T47D (cell line): ENCODE measurements at regions not wholly inside any gene's neighbourhood (a gene's known extent, or its start where the extent isn't known, plus 50 kb on each side); places are given as distances from the start of the nearest gene placed in this dataset.

Source experiments
- DNase-seq, 2 experiments: peaks; one replicate each; pipeline versions ENCODE4 v3.0.0 to v3.0.0-alpha.2; 2011 to 2012; ENCODE audit warnings: low read depth in 1 of 2, low spot score in 1 of 2
- JUND ChIP-seq: IDR thresholded peaks from 2 replicates; pipeline ENCODE4 v1.6.1; 2012; ENCODE audit warnings: low read depth
- in situ Hi-C: cut with HindIII; loops from 2 replicates; pipeline ENCODE4 v1.10.0; 2016; ENCODE audit warnings: low sequenced_read_pairs, low pct_unique_long_range_greater_than_20kb

DNA sequence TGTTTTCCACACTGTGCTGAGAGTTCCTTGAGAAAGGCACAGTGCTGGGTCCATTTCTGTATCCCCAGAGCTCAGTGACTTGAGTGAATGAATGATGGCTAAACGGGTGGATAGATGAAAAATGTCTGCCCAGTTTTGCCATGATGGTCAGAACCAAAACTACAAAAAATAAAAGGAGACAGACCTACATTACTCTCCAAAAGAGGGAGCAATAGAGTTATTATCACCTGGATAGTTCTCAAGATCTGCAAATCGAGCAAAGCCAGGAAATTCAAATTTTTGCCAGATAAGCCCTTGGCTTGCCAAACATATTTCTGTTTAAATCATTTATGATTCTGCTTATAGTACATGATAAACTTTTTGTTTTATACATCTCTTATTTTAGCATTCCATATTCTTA lies 214.2 kb upstream of the ZNF462 start:
- in situ Hi-C loops, result no loop called here
- TF ChIP-seq JUND, result no peak
- peak; percentile 28 to 62 for DNase-seq

DNA sequence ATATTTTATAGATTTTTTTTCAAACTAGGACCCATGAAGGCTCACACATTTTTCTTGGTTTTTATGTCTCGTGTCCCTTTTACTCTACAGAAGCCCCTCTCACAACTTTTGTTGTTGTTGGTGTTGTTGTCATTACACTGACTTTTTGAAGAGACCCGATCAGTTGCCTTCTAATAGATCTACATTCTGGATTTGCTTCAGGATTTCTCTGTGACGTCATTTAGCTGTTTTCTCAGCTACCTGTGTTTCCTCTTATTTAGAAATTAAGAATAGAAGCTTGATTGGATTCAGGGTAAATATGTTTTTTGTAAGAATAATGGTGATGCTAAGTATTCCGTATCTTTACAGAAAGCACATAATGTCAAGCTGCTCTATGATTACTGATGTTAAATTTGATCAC lies 213.3 kb upstream of the ZNF462 start:
- no peak for TF ChIP-seq JUND
- in situ Hi-C loops, result no loop called here
- DNase-seq, result no peak

DNA sequence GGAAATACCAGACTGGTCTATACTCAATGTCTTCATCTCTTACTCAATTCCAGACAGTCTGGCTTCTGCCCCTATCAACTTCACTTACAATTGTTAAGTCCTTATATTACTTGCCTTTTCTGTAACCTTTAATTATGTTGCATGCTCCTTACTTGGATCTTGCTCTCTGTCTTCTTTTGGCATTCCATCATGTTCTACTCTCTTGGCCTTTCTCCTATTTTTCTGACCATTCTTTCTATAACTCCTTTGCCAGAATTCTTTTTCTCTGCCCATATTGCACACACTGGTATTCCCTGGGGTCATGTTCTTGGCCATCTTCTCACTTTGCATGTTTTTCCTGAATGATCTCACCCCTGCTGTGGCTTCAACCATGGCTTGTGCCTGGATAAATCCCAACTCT lies 209.8 kb upstream of the ZNF462 start:
- DNase-seq, result no peak
- no peak for TF ChIP-seq JUND
- in situ Hi-C loops, result no loop called here

DNA sequence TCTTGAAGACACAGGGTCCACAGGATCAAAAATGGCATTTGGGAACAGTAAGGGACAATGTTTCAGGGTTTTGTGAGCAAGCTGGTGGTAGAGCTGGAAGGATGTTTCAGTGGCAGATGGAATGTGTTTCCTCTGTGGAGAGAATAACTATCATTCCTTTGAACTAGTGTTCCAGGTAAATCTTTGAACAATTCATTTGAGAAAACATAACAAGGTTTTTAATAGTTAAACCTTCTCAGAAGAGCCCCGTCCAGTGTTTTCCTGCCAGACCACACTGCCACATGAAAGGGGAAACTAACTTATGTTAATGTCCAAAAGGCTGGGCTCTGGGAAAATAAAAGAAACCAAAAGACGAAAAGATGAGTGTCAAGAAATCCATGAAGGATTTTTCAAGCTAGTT lies 207.0 kb upstream of the ZNF462 start:
- in situ Hi-C loops, result no loop called here
- TF ChIP-seq JUND, result no peak

DNA sequence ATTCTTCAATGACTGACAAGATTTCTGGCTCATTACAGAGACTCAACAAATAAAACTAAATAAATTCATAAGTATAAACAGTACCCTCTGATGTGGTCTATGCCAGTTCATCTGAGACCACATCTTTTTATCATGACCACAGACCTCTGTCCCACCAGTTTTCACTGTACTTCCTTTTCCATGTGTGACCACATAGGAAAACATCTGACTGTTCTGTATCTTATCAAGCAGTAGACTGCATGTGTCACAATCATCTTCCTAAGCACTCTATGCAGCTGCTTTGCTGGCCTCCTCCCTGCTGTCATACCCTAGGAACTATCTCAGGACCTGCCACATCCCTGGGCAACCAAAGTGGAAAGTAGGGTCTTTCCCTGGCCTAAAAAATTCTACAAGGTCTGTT lies 205.0 kb upstream of the ZNF462 start:
- no peak for DNase-seq
- in situ Hi-C loops, result no loop called here
- no peak for TF ChIP-seq JUND

More for the DNA sequence above, 207.0 kb upstream of the ZNF462 start:
- DNase-seq, result no peak

DNA sequence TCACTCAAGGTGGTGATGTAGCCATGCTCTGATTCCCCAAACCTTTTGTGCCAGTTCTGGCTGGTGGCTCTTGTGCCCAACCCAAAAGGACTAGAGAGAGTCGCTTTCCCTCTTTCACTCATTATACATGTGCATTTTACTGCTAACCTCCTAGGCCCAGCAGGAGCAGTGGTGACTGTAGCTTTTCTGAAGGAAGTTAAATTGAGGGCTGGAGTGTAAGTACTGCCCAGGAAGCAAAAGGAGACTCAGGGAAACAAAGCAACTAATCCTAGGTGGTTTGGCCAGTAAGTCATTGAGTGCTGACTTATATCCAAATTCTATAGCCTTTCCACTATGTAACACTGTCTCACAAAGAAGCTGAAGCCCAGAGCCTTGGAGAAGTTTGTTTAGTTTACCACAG lies 194.4 kb upstream of the ZNF462 start:
- in situ Hi-C loops, result no loop called here
- peak in 1 of 2 experiments; percentile 13 for DNase-seq
- no peak for TF ChIP-seq JUND

DNA sequence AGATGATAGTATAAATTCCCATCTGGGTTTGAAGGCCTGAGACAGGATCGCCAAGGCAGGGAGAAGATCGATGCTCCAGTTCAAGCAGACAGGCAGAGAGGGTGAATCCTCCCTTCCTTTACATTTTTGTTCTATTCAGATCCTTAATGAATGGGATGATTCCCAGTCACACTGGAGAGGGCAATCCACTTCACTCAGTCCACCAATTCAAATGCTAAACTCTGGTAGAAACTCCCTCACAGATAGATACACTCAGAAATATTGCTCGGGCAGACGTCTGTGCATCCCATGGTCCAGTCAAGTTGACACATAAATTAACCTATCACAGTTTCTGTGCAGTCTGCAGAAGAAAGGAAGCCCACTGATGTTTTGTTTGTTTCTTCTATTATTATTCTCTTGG lies 193.1 kb upstream of the ZNF462 start:
- DNase-seq, result no peak
- in situ Hi-C loops, result no loop called here
- no peak for TF ChIP-seq JUND

DNA sequence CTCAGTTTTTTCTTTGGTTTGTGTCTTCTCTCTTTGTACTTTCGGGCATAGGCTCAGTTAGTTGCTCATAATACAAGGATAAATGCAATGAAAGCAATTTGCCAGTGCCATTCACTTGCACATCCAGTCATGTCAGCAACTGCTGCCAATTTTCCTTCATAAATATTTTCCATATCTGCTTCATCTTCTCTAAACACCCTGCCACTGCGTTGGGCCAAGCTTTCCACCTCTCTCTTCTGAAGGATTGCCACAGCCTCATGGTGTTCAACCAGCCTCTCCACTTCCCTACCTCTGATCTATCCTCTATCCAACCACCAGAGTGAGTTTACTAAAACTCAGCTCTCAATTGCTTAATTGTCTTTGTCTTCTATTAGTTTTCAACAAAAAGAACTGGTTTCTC lies 192.5 kb upstream of the ZNF462 start:
- peak; percentile 67 to 96 for DNase-seq
- in situ Hi-C loops, result no loop called here
- TF ChIP-seq JUND, result peak; percentile 71; the same call in 1 of the 2 replicates

DNA sequence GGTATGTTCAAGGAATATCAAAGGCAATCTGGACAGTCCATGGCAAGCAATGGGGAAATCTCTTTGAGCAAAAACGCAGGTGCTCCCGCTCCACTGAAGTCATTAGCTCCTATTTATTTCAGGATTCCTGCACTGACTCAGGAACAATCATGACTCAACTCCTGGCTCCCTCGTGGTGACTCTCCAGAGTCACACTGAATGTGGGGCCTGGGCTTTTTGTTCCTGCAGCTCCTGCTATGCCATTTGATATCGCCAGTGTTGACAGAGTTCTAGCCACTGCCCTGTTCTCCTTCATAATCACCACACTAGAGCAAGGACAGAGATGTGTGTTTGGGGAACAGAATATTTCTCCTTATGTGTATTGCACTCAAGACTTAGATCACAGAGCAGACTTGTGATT lies 187.2 kb upstream of the ZNF462 start:
- TF ChIP-seq JUND, result no peak
- in situ Hi-C loops, result no loop called here
- no peak for DNase-seq

DNA sequence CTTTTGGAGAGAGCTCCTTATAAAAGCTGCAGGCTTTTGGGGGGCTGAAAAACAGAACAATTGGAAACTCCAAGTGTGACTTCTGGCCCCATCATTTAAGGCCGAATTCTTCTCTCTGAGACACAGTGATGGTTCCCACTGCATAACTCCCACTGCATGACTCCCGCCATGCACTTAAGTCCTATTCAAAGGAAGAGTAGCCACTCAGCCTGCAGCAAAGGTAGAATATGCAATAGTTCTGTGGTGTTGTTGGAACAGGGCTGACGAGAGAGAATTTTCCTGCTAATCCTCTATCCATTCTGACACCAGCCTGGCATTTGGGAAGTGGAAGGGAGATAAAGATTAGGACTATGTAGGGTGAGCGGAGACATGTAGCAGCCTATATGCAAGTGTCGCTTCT lies 185.6 kb upstream of the ZNF462 start:
- in situ Hi-C loops, result no loop called here

DNA sequence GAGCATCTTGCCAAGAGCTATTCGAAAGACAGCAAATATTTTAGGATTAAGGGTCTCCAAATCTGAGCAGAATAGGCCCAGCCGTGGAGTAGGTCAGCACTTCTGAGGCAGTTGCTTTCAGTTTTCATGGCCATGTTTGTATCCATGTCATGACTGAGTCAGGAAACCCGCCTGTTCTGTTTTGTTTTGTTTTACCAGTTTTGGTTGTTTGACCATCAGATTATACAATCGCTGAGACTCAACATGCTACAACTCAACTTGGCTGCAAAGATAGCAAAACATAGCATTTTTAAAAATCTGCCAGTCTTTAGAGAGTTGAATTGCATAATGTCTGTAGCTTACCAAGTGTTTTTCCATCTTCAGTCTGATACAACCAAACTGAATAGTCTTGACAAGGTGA lies 185.1 kb upstream of the ZNF462 start:
- DNase-seq, result no peak
- in situ Hi-C loops, result no loop called here
- TF ChIP-seq JUND, result no peak

More for the DNA sequence above, 185.6 kb upstream of the ZNF462 start:
- TF ChIP-seq JUND, result no peak
- DNase-seq, result no peak

DNA sequence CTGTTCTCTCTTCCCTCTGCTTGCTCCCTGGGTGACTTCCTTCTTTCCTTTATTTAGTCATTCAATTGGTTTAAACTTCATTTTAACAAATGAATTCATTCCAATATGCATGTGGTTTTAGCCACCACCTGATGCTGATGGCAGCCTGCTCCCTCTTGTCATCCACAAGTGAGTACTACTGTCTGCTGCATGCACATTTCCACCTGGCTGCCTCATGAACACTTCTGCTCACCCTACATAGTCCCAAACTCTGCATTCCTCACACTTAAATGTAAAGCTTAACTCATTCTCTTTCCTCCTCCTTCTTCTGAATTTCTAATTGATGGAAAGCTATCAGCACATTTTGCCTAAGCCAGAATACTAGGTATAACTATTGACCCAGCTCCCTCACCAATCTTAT lies 184.7 kb upstream of the ZNF462 start:
- in situ Hi-C loops, result no loop called here
- DNase-seq, result no peak
- TF ChIP-seq JUND, result no peak

DNA sequence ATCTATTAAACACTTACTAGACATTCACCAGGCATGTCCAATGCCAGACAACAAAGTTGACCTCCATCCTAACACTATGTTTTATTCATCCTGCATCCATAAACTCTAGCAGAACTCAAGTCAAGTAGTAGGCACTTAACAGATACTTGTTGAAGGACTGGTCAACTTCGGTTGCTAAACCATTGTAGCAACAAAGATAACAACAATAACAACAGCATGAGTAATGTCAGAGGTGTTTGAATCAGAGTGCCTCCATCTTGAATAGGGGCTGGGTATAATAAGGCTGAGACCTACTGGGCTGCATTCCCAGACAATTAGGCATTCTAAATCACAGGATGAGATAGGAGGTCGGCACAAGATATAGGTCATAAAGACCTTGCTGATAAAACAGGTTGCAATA lies 180.5 kb upstream of the ZNF462 start:
- no peak for DNase-seq
- TF ChIP-seq JUND, result no peak
- in situ Hi-C loops, result no loop called here

DNA sequence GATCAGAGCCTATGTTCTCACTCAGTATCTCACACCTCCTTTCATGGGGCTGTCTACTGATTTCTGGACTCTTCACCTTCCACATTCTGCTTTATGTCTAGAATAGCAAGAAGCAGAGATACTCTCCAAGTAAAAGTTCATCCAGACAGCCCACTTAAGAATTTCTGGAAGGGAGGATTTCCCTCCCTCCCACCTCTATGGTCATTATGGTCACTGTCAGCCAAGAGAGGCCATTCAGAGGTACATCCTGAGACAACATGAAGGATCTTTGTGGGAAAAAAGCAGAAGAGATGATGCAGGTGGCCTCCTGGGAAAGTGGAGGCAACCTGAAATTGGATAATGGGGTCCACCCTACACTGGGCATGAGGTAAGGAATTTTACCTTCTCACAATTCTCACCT lies 179.5 kb upstream of the ZNF462 start:
- no peak for DNase-seq
- no peak for TF ChIP-seq JUND
- in situ Hi-C loops, result no loop called here
